ENCODE measurements at regions not wholly inside any gene's neighbourhood (a gene's known extent, or its start where the extent isn't known, plus 50 kb on each side); places are given as distances from the start of the nearest gene placed in this dataset.

GRCh38 chr16:59905131-59905530 lies 1171.0 kb upstream of the GOT2 start:
- H3K36me3 Mint-ChIP-seq (ENCODE audit: low read depth), result no peaks in the 10 kb centered on the region
- no peaks in the 10 kb centered on the region for H3K27me3 Mint-ChIP-seq (ENCODE audit: low read depth)
- intact Hi-C loops (cut with micrococcal nuclease), result no loop called here
- no peak overlapping the region for H3K27ac Mint-ChIP-seq
- H3K9me3 Mint-ChIP-seq, result no peaks in the 10 kb centered on the region
- no peak overlapping the region for H3K4me3 Mint-ChIP-seq
- CTCF ChIA-PET, result no interaction called here
- DNase-seq, result no peak
- H3K4me1 Mint-ChIP-seq (ENCODE audit: low read depth), result no peaks in the 10 kb centered on the region

DNA sequence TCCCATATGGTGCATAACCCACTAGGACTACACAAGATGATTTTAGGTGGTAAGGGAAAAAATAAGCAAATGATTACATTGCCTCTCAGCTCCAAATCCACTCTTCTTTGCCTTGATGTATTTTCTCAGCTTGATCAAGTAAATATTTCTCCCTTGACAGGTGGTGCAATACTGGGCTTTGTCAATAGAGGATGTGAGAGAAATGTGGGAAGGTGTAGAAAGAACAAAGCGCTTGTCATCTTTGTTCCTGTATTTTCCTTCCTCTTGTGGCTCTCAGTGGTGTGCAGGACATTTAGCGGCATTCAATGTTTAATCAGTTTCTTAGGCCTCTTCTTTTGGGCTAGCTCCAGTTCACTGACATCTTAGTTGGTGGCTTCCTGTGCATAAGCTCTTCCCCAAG lies 1165.8 kb upstream of the GOT2 start:
- H3K9me3 Mint-ChIP-seq, result peaks cover 4% of the 10 kb centered on the region
- intact Hi-C loops (cut with micrococcal nuclease), result no loop called here
- no peak overlapping the region for H3K4me3 Mint-ChIP-seq
- CTCF ChIA-PET, result no interaction called here
- DNase-seq, result no peak
- H3K36me3 Mint-ChIP-seq (ENCODE audit: low read depth), result no peaks in the 10 kb centered on the region
- H3K27ac Mint-ChIP-seq, result no peak overlapping the region
- H3K27me3 Mint-ChIP-seq (ENCODE audit: low read depth), result no peaks in the 10 kb centered on the region
- H3K4me1 Mint-ChIP-seq (ENCODE audit: low read depth), result no peaks in the 10 kb centered on the region

DNA sequence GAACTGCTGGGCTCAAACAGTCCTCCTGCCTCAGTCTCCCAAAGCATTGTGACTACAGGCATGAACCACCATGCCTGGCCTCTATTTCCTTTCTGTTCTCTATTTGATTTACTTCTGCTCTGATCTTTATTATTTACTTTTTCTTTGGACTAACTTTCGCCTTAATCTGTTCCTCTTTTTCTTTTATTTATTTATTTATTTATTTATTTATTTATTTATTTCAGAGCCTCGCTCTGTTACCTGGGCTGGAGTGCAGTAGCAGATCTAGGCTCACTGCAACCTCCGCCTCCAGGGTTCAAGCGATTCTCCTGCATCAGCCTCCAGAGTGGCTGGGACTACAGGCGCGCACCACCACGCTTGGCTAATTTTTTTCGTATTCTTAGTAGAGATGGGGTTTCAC lies 1158.3 kb upstream of the GOT2 start:
- no peaks in the 10 kb centered on the region for H3K36me3 Mint-ChIP-seq (ENCODE audit: low read depth)
- no peak overlapping the region for H3K4me3 Mint-ChIP-seq
- no peak for DNase-seq
- no peak overlapping the region for H3K27ac Mint-ChIP-seq
- H3K4me1 Mint-ChIP-seq (ENCODE audit: low read depth), result no peaks in the 10 kb centered on the region
- peaks cover 23% of the 10 kb centered on the region for H3K9me3 Mint-ChIP-seq
- CTCF ChIA-PET, result no interaction called here
- H3K27me3 Mint-ChIP-seq (ENCODE audit: low read depth), result no peaks in the 10 kb centered on the region
- intact Hi-C loops (cut with micrococcal nuclease), result no loop called here

- H3K27me3 Mint-ChIP-seq (ENCODE audit: low read depth), result no peaks in the 10 kb centered on the region
- DNase-seq, result no peak
- CTCF ChIA-PET, result interaction anchor here (0.5 kb wide), 1 partner anchor 929 kb away, joined by 3 read pairs; no protein-coding TSS in a partner anchor
- no peak overlapping the region for H3K4me3 Mint-ChIP-seq
- intact Hi-C loops (cut with micrococcal nuclease), result no loop called here
- H3K9me3 Mint-ChIP-seq, result peaks cover 15% of the 10 kb centered on the region
- H3K4me1 Mint-ChIP-seq (ENCODE audit: low read depth), result no peaks in the 10 kb centered on the region
- no peak overlapping the region for H3K27ac Mint-ChIP-seq
- H3K36me3 Mint-ChIP-seq (ENCODE audit: low read depth), result no peaks in the 10 kb centered on the region
Observed at GRCh38 chr16:59887856-59888255, 1153.7 kb upstream of the GOT2 start.

GRCh38 chr16:59886021-59886420 lies 1151.9 kb upstream of the GOT2 start:
- no peaks in the 10 kb centered on the region for H3K4me1 Mint-ChIP-seq (ENCODE audit: low read depth)
- H3K27me3 Mint-ChIP-seq (ENCODE audit: low read depth), result no peaks in the 10 kb centered on the region
- no peaks in the 10 kb centered on the region for H3K36me3 Mint-ChIP-seq (ENCODE audit: low read depth)
- no peak for DNase-seq
- intact Hi-C loops (cut with micrococcal nuclease), result no loop called here
- peaks cover 15% of the 10 kb centered on the region for H3K9me3 Mint-ChIP-seq
- CTCF ChIA-PET, result no interaction called here
- H3K27ac Mint-ChIP-seq, result no peak overlapping the region
- H3K4me3 Mint-ChIP-seq, result no peak overlapping the region

DNA sequence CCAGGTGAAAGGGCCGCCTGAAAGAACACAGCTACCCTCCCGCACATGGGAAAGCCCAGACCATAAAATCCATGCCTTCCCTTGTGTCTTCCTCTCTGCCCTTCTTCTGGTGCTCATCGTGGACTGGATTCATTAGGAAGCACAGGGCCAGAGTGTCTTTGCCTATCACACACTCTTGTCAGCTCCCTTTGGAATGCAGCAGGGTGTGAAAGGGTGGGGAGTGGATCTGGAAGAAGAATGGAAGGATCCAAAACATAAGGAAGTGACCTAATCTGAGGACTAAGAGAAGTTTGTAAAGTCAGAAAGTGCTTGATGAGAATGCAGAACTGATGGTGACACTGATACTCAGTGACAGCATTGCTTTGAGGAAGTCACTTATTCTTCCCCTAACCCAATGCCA lies 1147.3 kb upstream of the GOT2 start:
- intact Hi-C loops (cut with micrococcal nuclease), result no loop called here
- CTCF ChIA-PET, result no interaction called here
- Mint-ChIP-seq H3K27me3 (ENCODE audit: low read depth) (no peaks in the 10 kb centered on the region), H3K9me3 (no peaks in the 10 kb centered on the region), H3K4me1 (ENCODE audit: low read depth) (no peaks in the 10 kb centered on the region), H3K36me3 (ENCODE audit: low read depth) (no peaks in the 10 kb centered on the region), H3K27ac (no peak overlapping the region), H3K4me3 (no peak overlapping the region)
- DNase-seq, result no peak

GRCh38 chr16:59880611-59881010 lies 1146.5 kb upstream of the GOT2 start:
- intact Hi-C loops (cut with micrococcal nuclease), result no loop called here
- CTCF ChIA-PET, result no interaction called here
- Mint-ChIP-seq H3K27ac (no peak overlapping the region), H3K36me3 (ENCODE audit: low read depth) (no peaks in the 10 kb centered on the region), H3K9me3 (no peaks in the 10 kb centered on the region), H3K4me3 (no peak overlapping the region), H3K4me1 (ENCODE audit: low read depth) (no peaks in the 10 kb centered on the region), H3K27me3 (ENCODE audit: low read depth) (no peaks in the 10 kb centered on the region)
- no peak for DNase-seq

DNA sequence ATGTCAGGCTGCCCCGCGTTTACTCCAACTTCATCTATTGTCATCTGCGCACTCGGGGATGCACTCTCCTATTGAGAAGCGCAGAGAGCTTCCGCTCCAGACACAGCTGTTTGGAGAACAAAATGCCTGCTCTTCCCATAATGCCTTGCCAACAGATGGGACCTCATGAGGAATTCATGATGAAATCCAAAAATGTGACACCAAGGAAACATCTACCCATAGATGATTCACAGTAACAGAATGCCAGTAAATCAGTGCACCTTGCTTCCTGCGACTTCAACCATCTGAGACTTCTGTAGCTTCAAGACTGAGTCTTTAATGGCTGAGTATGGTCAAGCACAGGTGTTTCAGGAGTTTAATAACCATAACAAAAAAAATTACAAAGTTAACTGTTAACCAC lies 1144.9 kb upstream of the GOT2 start:
- H3K9me3 Mint-ChIP-seq, result no peaks in the 10 kb centered on the region

GRCh38 chr16:59878479-59878878 lies 1144.4 kb upstream of the GOT2 start:
- intact Hi-C loops (cut with micrococcal nuclease), result no loop called here
- H3K36me3 Mint-ChIP-seq (ENCODE audit: low read depth), result no peaks in the 10 kb centered on the region
- H3K27me3 Mint-ChIP-seq (ENCODE audit: low read depth), result no peaks in the 10 kb centered on the region
- no peak for DNase-seq
- CTCF ChIA-PET, result no interaction called here
- H3K4me3 Mint-ChIP-seq, result no peak overlapping the region
- H3K27ac Mint-ChIP-seq, result no peak overlapping the region
- no peaks in the 10 kb centered on the region for H3K4me1 Mint-ChIP-seq (ENCODE audit: low read depth)
- H3K9me3 Mint-ChIP-seq, result no peaks in the 10 kb centered on the region

More for the DNA sequence above, 1144.9 kb upstream of the GOT2 start:
- Mint-ChIP-seq H3K27ac (no peak overlapping the region), H3K36me3 (ENCODE audit: low read depth) (no peaks in the 10 kb centered on the region), H3K4me3 (no peak overlapping the region), H3K27me3 (ENCODE audit: low read depth) (no peaks in the 10 kb centered on the region), H3K4me1 (ENCODE audit: low read depth) (no peaks in the 10 kb centered on the region)
- CTCF ChIA-PET, result no interaction called here
- intact Hi-C loops (cut with micrococcal nuclease), result no loop called here
- DNase-seq, result no peak

GRCh38 chr16:59864981-59865666 lies 1131.0 kb upstream of the GOT2 start:
- no peak for DNase-seq
- Mint-ChIP-seq H3K4me3 (no peak overlapping the region), H3K36me3 (ENCODE audit: low read depth) (no peaks in the 10 kb centered on the region), H3K4me1 (ENCODE audit: low read depth) (no peaks in the 10 kb centered on the region), H3K9me3 (no peaks in the 10 kb centered on the region), H3K27ac (no peak overlapping the region), H3K27me3 (ENCODE audit: low read depth) (no peaks in the 10 kb centered on the region)
- CTCF ChIA-PET, result no interaction called here
- intact Hi-C loops (cut with micrococcal nuclease), result no loop called here

DNA sequence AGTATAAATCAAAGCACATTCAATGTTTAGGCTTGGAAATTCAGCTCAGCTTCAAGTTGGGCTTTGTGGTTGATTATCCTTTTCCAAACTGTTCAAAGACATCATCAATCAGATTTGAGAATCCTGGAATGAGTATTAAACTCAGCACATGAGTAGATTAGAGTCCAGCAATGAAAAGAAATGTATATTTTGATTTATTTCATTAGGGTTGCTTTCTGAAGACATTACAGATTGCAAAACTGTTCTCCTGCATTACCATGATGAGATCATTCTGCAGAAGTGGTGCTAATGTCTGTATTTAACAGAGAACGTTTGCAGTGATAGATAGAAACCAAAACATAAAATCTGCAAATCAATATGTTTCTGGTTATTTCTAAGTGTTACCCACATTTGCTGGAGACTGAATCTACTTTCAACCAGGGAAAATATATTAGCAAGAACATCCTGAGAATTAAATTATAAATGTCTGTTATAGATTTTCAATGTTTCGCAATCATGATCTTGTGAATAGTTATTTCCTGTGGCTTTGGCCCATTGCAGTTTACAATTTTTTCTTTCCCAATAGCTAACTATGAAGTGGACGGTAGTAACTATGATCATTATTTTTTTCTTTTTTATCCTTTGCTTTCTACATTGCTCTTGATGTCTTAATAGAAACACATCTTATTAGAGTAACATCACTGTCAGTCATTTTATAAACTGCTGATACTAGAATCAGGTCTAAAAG lies 1125.7 kb upstream of the GOT2 start:
- Mint-ChIP-seq H3K27ac (no peak overlapping the region), H3K36me3 (ENCODE audit: low read depth) (no peaks in the 10 kb centered on the region), H3K4me1 (ENCODE audit: low read depth) (no peaks in the 10 kb centered on the region), H3K27me3 (ENCODE audit: low read depth) (no peaks in the 10 kb centered on the region), H3K4me3 (no peak overlapping the region), H3K9me3 (no peaks in the 10 kb centered on the region)
- no peak for DNase-seq
- intact Hi-C loops (cut with micrococcal nuclease), result no loop called here
- CTCF ChIA-PET, result no interaction called here

DNA sequence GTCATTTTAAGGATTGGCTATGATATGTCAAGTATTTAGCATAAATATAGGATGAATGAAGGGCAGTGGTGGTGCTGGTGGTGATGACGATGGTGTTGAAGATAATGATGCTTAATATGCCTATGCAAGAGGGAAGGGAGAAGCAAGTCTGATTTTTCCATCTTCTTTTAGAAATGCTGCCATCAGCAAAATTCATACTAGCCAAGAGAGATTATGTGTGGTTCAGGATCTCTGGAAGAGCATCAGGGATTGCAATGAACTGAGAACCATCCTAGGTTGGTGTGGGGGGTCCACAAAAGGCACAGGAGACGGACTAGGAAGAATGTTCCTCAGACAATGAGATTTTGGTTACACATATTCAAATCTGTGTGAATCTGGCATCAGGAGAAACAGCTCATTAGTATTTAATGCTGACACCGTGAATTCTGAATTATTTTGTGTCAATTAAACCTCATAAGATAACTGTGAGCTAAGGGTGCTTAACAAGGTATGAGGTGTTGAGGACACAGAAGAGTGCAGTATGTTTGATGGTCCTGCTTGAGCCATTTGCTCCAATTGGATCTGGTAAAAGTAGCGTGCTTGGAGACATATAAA lies 1120.8 kb upstream of the GOT2 start:
- DNase-seq, result no peak
- Mint-ChIP-seq H3K27ac (no peak overlapping the region), H3K4me3 (no peak overlapping the region), H3K27me3 (ENCODE audit: low read depth) (peaks cover 5% of the 10 kb centered on the region), H3K4me1 (ENCODE audit: low read depth) (no peaks in the 10 kb centered on the region), H3K9me3 (no peaks in the 10 kb centered on the region), H3K36me3 (ENCODE audit: low read depth) (no peaks in the 10 kb centered on the region)
- intact Hi-C loops (cut with micrococcal nuclease), result no loop called here
- CTCF ChIA-PET, result no interaction called here

GRCh38 chr16:59849716-59850115 lies 1115.6 kb upstream of the GOT2 start:
- Mint-ChIP-seq H3K9me3 (no peaks in the 10 kb centered on the region), H3K36me3 (ENCODE audit: low read depth) (no peaks in the 10 kb centered on the region), H3K4me1 (ENCODE audit: low read depth) (no peaks in the 10 kb centered on the region), H3K27me3 (ENCODE audit: low read depth) (peaks cover 5% of the 10 kb centered on the region), H3K27ac (no peak overlapping the region), H3K4me3 (no peak overlapping the region)
- CTCF ChIA-PET, result no interaction called here
- no peak for DNase-seq
- intact Hi-C loops (cut with micrococcal nuclease), result no loop called here
